ENCODE measurements at regions not wholly inside any gene's neighbourhood (a gene's known extent, or its start where the extent isn't known, plus 50 kb on each side); places are given as distances from the start of the nearest gene placed in this dataset.

- no peaks in the 10 kb centered on the region for H3K27me3 Mint-ChIP-seq (ENCODE audit: insufficient read depth, unreplicated experiment)
- H3K9me3 Mint-ChIP-seq (ENCODE audit: unreplicated experiment) = no peaks in the 10 kb centered on the region
- DNase-seq = no peak
- BruUV-seq (replicated peaks) = no TSS peak
- no peaks in the 10 kb centered on the region for H3K4me1 ChIP-seq
- CTCF ChIA-PET = no interaction called here
- no peak for TF ChIP-seq CTCF (IDR thresholded peaks at IDR 0.05; ENCODE audit: insufficient read depth in 1 of 2, low read depth in 1 of 2, low read length in 1 of 2, severe bottlenecking in 1 of 2, unreplicated experiment in 1 of 2)
- no peaks in the 10 kb centered on the region for H3K27me3 ChIP-seq (replicated peaks; ENCODE audit: control insufficient read depth, insufficient read depth, low read length)
- no peaks in the 10 kb centered on the region for H3K36me3 Mint-ChIP-seq (ENCODE audit: insufficient read depth, unreplicated experiment)
- H3K9me3 ChIP-seq = no peaks in the 10 kb centered on the region
- POLR2A ChIA-PET = no interaction called here
- H3K36me3 ChIP-seq (ENCODE audit: control insufficient read depth, insufficient read depth, low read length) = no peaks in the 10 kb centered on the region
- no peak overlapping the region for H3K4me3 Mint-ChIP-seq (ENCODE audit: unreplicated experiment)
- intact Hi-C loops (cut with micrococcal nuclease; ENCODE audit: unreplicated experiment) = no loop called here
- H3K4me3 ChIP-seq (ENCODE audit: low read depth, low read length) = no peak overlapping the region
- H3K27ac Mint-ChIP-seq (ENCODE audit: unreplicated experiment) = no peak overlapping the region
- H3K4me1 Mint-ChIP-seq (ENCODE audit: low read depth, unreplicated experiment) = no peaks in the 10 kb centered on the region
These were observed 281.7 kb downstream of the DUSP6 start for GRCh38 chr12:89070603-89071002.

GRCh38 chr12:89069431-89069830 is 282.9 kb downstream of the DUSP6 start:
- no peaks in the 10 kb centered on the region for H3K27me3 ChIP-seq (replicated peaks; ENCODE audit: control insufficient read depth, insufficient read depth, low read length)
- H3K4me3 ChIP-seq (ENCODE audit: low read depth, low read length) = no peak overlapping the region
- DNase-seq = no peak
- Mint-ChIP-seq H3K9me3 (ENCODE audit: unreplicated experiment) (no peaks in the 10 kb centered on the region), H3K27ac (ENCODE audit: unreplicated experiment) (no peak overlapping the region), H3K36me3 (ENCODE audit: insufficient read depth, unreplicated experiment) (no peaks in the 10 kb centered on the region), H3K27me3 (ENCODE audit: insufficient read depth, unreplicated experiment) (no peaks in the 10 kb centered on the region), H3K4me1 (ENCODE audit: low read depth, unreplicated experiment) (no peaks in the 10 kb centered on the region), H3K4me3 (ENCODE audit: unreplicated experiment) (no peak overlapping the region)
- H3K9me3 ChIP-seq = no peaks in the 10 kb centered on the region
- intact Hi-C loops (cut with micrococcal nuclease; ENCODE audit: unreplicated experiment) = no loop called here
- no peaks in the 10 kb centered on the region for H3K4me1 ChIP-seq
- TF ChIP-seq CTCF (IDR thresholded peaks at IDR 0.05; ENCODE audit: insufficient read depth in 1 of 2, low read depth in 1 of 2, low read length in 1 of 2, severe bottlenecking in 1 of 2, unreplicated experiment in 1 of 2) = no peak
- BruUV-seq (replicated peaks) = no TSS peak
- H3K36me3 ChIP-seq (ENCODE audit: control insufficient read depth, insufficient read depth, low read length) = no peaks in the 10 kb centered on the region
- ChIA-PET CTCF (no interaction called here), POLR2A (no interaction called here)

GRCh38 chr12:89067421-89068187 is 284.7 kb downstream of the DUSP6 start:
- no peak for TF ChIP-seq CTCF (IDR thresholded peaks at IDR 0.05; ENCODE audit: insufficient read depth in 1 of 2, low read depth in 1 of 2, low read length in 1 of 2, severe bottlenecking in 1 of 2, unreplicated experiment in 1 of 2)
- Mint-ChIP-seq H3K27me3 (ENCODE audit: insufficient read depth, unreplicated experiment) (no peaks in the 10 kb centered on the region), H3K4me3 (ENCODE audit: unreplicated experiment) (no peak overlapping the region), H3K4me1 (ENCODE audit: low read depth, unreplicated experiment) (no peaks in the 10 kb centered on the region), H3K27ac (ENCODE audit: unreplicated experiment) (no peak overlapping the region), H3K9me3 (ENCODE audit: unreplicated experiment) (no peaks in the 10 kb centered on the region), H3K36me3 (ENCODE audit: insufficient read depth, unreplicated experiment) (no peaks in the 10 kb centered on the region)
- Histone ChIP-seq H3K4me1 (no peaks in the 10 kb centered on the region), H3K9me3 (no peaks in the 10 kb centered on the region), H3K27me3 (replicated peaks; ENCODE audit: control insufficient read depth, insufficient read depth, low read length) (no peaks in the 10 kb centered on the region), H3K36me3 (ENCODE audit: control insufficient read depth, insufficient read depth, low read length) (no peaks in the 10 kb centered on the region), H3K4me3 (ENCODE audit: low read depth, low read length) (no peak overlapping the region)
- CTCF ChIA-PET = no interaction called here
- DNase-seq = no peak
- intact Hi-C loops (cut with micrococcal nuclease; ENCODE audit: unreplicated experiment) = no loop called here
- POLR2A ChIA-PET = no interaction called here
- BruUV-seq (replicated peaks) = no TSS peak

Measured in Caco-2 (cell line).